SK-N-DZ (cell line): ENCODE measurements at regions not wholly inside any gene's neighbourhood (a gene's known extent, or its start where the extent isn't known, plus 50 kb on each side); places are given as distances from the start of the nearest gene placed in this dataset.

Experiments
- DNase-seq: peaks from one replicate; pipeline ENCODE4 v3.0.0-alpha.2; 2015; ENCODE audit warnings: low spot score

DNA sequence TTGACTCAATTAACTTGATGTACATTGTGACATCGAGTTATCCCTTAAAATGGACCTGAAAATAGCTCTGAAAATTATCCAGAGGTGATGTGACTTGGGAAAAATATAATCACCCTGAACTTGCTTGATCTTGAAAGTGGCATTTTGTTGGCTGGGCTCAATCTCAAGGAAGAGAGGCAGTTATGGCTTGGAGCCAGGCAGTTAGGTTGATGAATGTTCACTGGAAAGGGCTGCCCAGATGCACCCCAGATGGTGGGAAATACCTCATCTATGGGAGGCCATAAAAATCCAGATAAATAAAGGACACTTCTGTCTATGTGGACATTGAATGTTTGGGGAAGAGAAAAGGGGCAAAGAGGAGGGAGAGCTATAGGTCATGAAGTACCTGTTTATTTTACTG is 55.7 kb upstream of the OR5AN1 start:
- DNase-seq, result no peak

DNA sequence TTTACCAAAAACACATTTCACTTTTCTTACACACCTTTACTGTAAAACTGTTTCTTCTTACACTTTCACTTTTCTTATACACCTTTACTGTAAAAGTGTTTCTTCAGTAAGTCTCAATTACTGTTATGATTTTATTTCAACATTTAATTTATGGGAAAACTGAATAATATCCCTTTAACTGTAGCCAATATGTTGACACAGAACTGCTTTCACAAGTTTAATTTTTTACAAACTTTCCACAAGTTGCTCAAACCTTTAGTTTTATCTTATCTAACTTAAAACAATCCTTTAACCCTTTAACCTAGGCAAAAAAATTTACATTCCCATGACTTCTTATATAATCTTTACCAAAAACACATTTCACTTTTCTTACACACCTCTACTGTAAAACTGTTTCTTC is 63.3 kb upstream of the OR5AN1 start:
- DNase-seq, result no peak

- DNase-seq, result no peak
Observed at GRCh38 chr11:59292611-59293010, 66.1 kb upstream of the OR5AN1 start.

GRCh38 chr11:59291228-59291627 is 67.5 kb upstream of the OR5AN1 start:
- DNase-seq, result no peak

- DNase-seq, result no peak
Observed at GRCh38 chr11:59289356-59290181, 69.1 kb upstream of the OR5AN1 start.

DNA sequence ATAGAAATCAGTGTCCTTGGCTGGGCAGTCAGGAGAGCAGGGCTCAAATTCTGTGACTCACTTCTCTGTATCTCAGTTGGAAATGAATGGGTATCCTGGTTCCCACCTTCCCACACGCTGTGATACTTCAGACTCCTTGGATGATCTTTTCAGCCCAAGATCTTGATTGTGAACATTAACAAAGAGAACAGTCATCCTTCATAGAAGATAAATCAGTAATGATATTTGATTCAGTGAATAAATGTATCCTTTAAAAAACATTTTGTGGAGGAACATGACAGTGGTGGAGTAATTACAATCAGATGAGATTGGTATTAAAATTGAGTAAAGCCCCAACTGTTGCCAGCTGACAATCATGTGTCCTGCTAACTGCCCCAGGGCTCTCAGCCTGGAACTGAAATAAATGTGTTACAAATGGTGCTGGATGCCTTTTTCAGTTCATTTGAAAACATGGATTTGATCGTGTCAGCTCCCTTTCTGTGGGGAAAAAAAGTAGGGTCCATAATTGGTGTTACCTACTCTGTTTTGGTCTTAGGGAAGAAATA is 72.9 kb upstream of the OR5AN1 start:
- no peak for DNase-seq

DNA sequence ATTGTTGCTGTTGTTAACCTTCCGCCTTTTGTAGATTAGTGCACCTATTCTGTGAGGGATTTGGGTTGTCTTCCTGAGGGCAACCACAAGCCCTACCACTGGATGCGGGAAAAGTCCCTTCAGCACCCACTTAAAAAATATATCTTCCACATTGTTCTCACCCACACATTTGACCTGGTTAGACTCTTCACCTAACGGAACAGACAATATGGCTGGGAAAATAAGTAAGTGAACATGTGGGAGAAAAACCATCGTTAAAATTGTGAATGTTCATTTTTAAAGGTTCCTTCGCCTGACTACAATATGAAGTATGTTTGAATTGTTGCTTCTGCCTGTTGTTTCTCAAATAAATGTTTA is 72.0 kb upstream of the MPEG1 start:
- DNase-seq, result no peak

- DNase-seq, result peak; percentile 38
Observed at GRCh38 chr11:59283825-59284772, 71.4 kb upstream of the MPEG1 start.

- no peak for DNase-seq
Observed at GRCh38 chr11:59283311-59283710, 70.6 kb upstream of the MPEG1 start.

- DNase-seq, result no peak
Observed at GRCh38 chr11:59281177-59281576, 68.5 kb upstream of the MPEG1 start.

DNA sequence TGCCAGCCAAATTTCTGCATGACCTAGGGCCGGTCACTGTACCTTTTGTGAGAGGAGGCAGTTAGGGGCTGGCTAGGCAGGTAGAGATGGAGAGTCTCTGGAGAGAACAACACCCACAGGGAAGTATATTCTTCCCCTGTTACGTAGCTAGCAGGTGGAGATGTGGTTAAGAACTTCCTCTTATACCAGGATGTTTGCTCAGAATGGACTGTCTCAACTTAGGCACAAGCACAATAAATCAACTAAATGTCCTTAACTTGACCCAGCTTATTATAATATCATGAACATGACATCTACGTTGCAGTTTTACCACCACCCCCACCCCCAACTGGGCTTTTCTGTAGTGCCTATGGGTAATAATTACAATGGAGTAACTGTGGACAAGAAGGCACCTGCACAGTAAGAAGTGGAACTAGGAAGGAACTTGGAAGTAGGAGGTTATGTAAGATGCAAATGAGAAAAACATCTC is 60.7 kb upstream of the MPEG1 start:
- DNase-seq, result no peak

DNA sequence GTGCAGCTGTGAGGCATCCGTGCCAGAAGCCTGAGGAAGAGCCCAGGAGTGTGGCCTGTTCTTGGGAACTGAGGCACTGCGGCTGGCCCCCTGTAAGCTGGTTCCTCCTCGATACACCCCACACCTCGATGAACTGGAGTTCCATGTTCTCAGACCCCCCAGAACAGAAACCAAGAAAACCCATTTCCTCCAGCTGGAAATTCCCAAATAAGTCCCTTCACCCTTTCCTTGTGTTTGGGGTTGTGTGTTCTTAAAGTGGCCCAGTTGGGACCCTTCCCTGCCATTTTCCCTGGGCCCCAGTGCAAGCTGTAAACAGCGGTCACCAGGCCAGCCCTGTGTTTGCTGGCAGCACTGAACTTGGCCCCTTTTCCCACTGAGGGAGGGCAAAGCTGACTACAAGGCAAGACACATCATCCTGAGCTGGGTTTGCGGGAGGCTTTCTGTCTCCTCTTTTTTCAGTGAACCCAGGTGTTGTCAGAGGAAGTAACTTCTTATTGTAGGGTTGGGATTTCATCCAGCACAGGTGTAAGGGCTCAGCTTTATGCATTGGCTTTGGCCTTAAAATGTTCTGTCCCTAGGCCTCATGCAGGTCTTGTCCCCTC is 60.1 kb upstream of the MPEG1 start:
- DNase-seq, result no peak

DNA sequence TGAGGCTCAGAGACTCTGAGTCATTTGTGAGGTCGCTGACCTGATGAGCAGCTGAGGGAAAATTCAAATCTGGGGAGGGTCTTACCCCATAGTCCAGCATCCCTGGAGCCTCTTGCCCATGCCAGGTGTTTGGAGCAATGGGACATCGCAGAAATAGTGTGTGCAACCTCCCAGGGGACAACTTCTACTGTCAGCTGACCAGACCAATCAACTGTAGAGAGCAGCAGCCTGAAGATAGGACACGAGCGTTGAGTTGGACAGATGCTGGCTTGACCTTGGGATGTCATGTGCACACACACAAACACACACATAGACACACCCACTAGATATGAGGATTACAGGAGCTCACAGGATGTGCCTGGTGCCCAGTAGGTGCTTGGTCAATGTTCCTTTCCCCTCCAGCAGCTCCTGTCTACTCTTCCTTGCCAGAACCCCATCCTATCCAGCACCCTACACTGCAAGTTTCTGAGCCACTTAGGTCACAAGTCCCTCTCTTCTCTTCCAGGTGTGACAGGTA is 59.1 kb upstream of the MPEG1 start:
- DNase-seq, result no peak

GRCh38 chr11:59271247-59271755 is 58.6 kb upstream of the MPEG1 start:
- DNase-seq, result no peak

DNA sequence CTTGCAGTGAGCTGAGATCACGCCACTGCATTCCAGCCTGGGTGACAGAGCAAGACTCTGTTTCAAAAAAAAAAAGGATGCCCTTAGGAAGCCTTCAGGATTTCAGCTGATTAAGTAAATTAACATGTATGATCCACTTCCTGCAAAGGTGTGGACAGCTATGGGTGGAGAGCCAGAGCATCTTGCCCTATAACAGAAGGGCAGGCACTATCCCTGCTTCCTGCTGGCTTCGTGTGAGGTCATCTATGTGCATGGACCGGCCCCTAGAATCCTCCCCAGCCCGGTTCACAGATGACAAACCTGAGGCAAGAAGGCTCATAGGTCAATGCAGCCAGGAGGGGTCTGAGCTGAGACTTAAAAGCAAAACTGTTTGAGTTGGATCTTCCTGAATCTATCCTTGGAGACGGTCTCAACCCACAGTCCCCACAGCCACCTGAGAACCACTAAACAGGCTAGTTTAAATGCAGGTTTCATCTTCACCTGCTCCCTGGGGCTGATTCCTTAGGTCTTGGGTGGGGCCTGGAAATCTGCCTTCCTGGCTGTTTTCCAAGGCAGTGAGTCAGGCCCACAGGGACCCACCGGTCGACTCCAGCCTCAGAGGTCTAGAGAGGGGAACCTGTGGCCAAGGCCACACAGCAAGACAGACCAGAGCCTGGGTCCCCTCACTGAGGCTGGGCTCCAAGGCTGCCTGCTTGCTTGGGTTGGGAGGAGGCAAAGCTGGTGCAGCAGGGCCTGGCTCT is 55.2 kb upstream of the MPEG1 start:
- DNase-seq, result no peak

GRCh38 chr11:59267196-59267595 is 54.5 kb upstream of the MPEG1 start:
- no peak for DNase-seq

DNA sequence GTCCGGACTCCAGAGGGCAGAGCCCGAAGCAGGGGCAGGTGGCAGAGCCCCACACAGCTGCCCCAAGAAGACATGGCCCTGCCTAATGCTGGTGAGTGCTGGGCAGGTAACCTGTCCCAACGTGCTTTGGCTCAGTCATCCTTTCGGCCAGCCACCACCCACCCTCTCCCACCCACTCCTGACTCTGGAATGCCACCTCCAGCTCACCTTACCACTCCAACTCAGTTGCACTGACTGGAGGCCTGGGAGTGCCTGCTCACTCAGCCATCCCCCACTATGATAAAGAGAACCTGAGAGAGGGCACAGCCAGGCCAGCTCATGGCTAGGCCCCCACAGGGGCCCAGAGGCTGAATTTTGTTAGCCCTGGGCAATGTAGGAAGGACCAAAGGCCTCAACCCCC is 53.8 kb upstream of the MPEG1 start:
- no peak for DNase-seq

DNA sequence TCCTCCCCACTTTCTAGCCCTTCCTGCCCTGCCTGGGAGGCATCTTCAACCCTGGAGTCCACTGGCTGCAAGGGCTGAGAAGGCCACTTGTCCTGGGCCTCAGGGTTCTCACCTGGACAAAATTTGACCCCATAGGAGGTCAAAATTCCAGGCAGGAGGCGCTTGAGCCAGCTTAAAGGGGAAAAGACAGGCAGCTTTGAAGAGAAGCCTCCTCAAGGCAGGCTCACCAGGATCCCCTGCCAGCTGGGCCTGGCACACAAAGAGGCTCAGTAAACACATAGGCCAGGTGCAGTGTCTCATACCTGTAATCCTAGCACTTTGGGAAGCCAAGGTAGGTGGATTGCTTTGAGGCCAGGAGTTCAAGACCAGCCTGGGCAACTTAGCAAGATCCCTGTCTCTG is 53.0 kb upstream of the MPEG1 start:
- no peak for DNase-seq

DNA sequence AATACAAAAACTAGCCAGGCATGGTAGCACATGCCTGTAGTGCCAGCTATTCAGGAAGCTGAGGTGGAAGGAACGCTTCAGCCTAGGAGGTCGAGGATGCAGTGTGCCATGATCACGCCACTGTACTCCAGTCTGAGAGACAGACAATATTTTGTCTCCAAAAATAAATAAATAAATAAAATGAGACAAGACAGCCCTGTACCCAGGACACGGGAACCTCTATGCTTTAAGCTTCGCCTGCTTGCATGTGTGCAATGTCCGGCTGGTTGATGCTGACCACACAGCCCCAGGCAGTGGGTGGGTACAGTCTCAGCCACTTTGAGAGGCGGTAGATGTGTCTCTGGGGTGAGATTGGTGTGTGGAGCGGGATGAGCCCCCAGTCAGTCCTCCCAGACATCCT is 52.0 kb upstream of the MPEG1 start:
- DNase-seq, result no peak

DNA sequence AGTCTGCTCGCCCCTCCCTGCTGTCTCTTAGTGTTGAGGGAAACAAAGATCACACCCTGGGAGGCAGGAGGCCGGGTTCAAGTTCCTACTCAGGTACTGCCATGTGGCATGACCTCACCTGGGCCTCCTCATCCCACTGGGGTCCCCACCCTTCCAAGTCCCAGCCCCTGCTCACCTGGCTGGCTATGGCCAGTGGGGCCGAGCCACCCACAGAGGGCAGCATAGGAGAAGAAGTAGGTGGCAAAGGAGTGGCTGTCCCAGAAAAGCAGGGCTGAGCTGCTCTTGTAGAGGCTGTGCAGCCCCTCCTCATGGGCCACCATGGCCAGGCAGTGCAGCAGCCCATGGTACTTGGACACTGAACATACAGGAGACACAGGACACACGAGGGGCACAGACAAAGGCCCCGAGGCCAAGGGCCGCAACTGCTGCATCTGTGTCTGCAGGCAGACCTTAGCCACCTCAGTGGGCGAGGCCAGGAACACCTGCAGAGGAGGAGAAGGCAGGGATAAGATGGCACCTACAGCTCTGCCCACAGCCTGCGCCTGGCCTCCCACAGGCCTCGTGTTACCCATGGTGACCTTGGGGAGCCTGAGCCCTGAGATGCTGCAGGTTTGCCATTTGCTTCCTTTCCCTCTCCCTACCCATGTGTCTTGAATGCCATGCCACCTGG is 50.6 kb upstream of the MPEG1 start:
- no peak for DNase-seq
